ENCODE measurements at regions not wholly inside any gene's neighbourhood (a gene's known extent, or its start where the extent isn't known, plus 50 kb on each side); places are given as distances from the start of the nearest gene placed in this dataset.

GRCh38 chr2:14511541-14511940 is 121.0 kb upstream of the LRATD1 start:
- TF ChIP-seq YY1 (IDR thresholded peaks at IDR 0.05; ENCODE audit: insufficient read depth, insufficient read length), result no peak
- no peak for TF ChIP-seq ZNF274 (IDR thresholded peaks at IDR 0.05; ENCODE audit: low read depth, low read length)
- no peak for TF ChIP-seq SUZ12 (IDR thresholded peaks at IDR 0.05; ENCODE audit: extremely low read depth, insufficient read depth, insufficient read length)

All from NT2/D1 (cell line).